B cell (primary cell): ENCODE measurements at regions not wholly inside any gene's neighbourhood (a gene's known extent, or its start where the extent isn't known, plus 50 kb on each side); places are given as distances from the start of the nearest gene placed in this dataset.

Source experiments
- ATAC-seq: fragments of 200-7000 bp; cut with Tn5 transposase; one replicate; pipeline ENCODE4 v1.10.0; 2021; ENCODE audit warnings: low read depth, mild to moderate bottlenecking, moderate number of reproducible peaks, moderate library complexity
- CTCF ChIA-PET: fragments of 350-600 bp; sonication (Branson Sonifier 250); formaldehyde crosslinking; loops from one replicate; lab custom pipeline; 2021; ENCODE audit warnings: antibody characterized with exemption, inconsistent platforms; lab: Charles Lee
- POLR2A ChIA-PET: fragments of 350-600 bp; sonication (Branson Sonifier 250); formaldehyde crosslinking; loops from one replicate; lab custom pipeline; 2021; ENCODE audit warnings: antibody characterized with exemption; lab: Charles Lee
- DNase-seq: peaks from one replicate; pipeline ENCODE4 v3.0.0; 2013
- H2AFZ ChIP-seq: 2 replicates; pipeline ENCODE4 v1.6.1; 2012; ENCODE audit warnings: mild to moderate bottlenecking, low read depth, low read length; ENCODE audit not compliant: insufficient read depth, poor library complexity, severe bottlenecking
- H3K27ac ChIP-seq, 2 donors: 1 replicate in 1 of 2; 2 replicates in 1 of 2; pipeline ENCODE4 v1.5.1; 2012 to 2013; ENCODE audit warnings: low read length in 2 of 2, mild to moderate bottlenecking in 2 of 2, moderate library complexity in 1 of 2
- H3K27me3 ChIP-seq, 4 experiments: fragments of 200-600 bp in 1 of 4; sonication (generic) in 1 of 4; replicated peaks in 1 of 4; 1 replicate in 2 of 4; 2 replicates in 2 of 4; pipeline versions ENCODE4 v1.6.1 to v1.7.0; 2013 to 2016; ENCODE audit warnings: low read length in 3 of 4, mild to moderate bottlenecking in 2 of 4, mixed read lengths in 1 of 4, moderate library complexity in 1 of 4; ENCODE audit not compliant: insufficient read depth in 4 of 4, control insufficient read depth in 3 of 4; ENCODE audit errors: control extremely low read depth in 1 of 4
- H3K36me3 ChIP-seq, 2 experiments: replicated peaks in 1 of 2; 1 replicate in 1 of 2; 2 replicates in 1 of 2; pipeline versions ENCODE4 v1.6.1 to v1.7.1; 2013; ENCODE audit warnings: low read length in 1 of 2; ENCODE audit not compliant: insufficient read depth in 2 of 2, control insufficient read depth in 1 of 2; ENCODE audit errors: control extremely low read depth in 1 of 2, extremely low read depth in 1 of 2
- H3K4me1 ChIP-seq, 2 donors: fragments of 200-600 bp in 1 of 2; sonication (generic) in 1 of 2; 1 replicate in 1 of 2; 2 replicates in 1 of 2; pipeline versions ENCODE4 v1.5.1 to v1.6.1; 2013 to 2017; ENCODE audit warnings: low read length in 2 of 2; ENCODE audit not compliant: control insufficient read depth in 2 of 2, insufficient read depth in 2 of 2
- H3K4me2 ChIP-seq: replicated peaks from 2 replicates; pipeline ENCODE3; 2012; ENCODE audit warnings: mild to moderate bottlenecking, low read depth, low read length; ENCODE audit not compliant: poor library complexity, severe bottlenecking
- H3K4me3 ChIP-seq, 5 experiments: fragments of 200-600 bp in 1 of 5; sonication (generic) in 1 of 5; 1 replicate in 3 of 5; 2 replicates in 2 of 5; pipeline versions ENCODE4 v1.5.1 to v1.7.0; 2011 to 2016; ENCODE audit warnings: low read length in 4 of 5, mild to moderate bottlenecking in 4 of 5, low read depth in 2 of 5, control low read depth in 1 of 5, moderate library complexity in 1 of 5; ENCODE audit not compliant: insufficient read depth in 1 of 5; ENCODE audit errors: control extremely low read depth in 1 of 5, extremely low read depth in 1 of 5
- H3K79me2 ChIP-seq: fragments of 200-600 bp; sonication (generic); one replicate; pipeline ENCODE4 v1.6.0; 2016; ENCODE audit warnings: low read length; ENCODE audit not compliant: control insufficient read depth, insufficient read depth
- H3K9ac ChIP-seq: fragments of 200-600 bp; sonication (generic); 2 replicates; pipeline ENCODE4 v1.6.1; 2017; ENCODE audit warnings: mild to moderate bottlenecking, low read length, moderate library complexity
- H3K9me3 ChIP-seq, 3 donors: one replicate each; pipeline versions ENCODE4 v1.6.1 to v1.7.1; 2013; ENCODE audit warnings: low read length in 2 of 3; ENCODE audit not compliant: control insufficient read depth in 2 of 3, insufficient read depth in 1 of 3; ENCODE audit errors: control extremely low read depth in 1 of 3
- H4K20me1 ChIP-seq: 2 replicates; pipeline ENCODE4 v1.6.0; 2012; ENCODE audit warnings: mild to moderate bottlenecking, low read length; ENCODE audit not compliant: insufficient read depth, control insufficient read depth, poor library complexity, severe bottlenecking
- H3K27ac Mint-ChIP-seq: one replicate; pipeline ENCODE4 v1.8.0; 2021; ENCODE audit warnings: mixed read lengths
- H3K27me3 Mint-ChIP-seq: one replicate; pipeline ENCODE4 v1.8.0; 2021; ENCODE audit warnings: mixed read lengths
- H3K4me1 Mint-ChIP-seq: one replicate; pipeline ENCODE4 v1.8.0; 2021; ENCODE audit warnings: mixed read lengths
- H3K4me3 Mint-ChIP-seq: one replicate; pipeline ENCODE4 v1.8.0; 2021; ENCODE audit warnings: mixed read lengths
- H3K9me3 Mint-ChIP-seq: one replicate; pipeline ENCODE4 v1.8.0; 2022; ENCODE audit warnings: mixed read lengths; ENCODE audit not compliant: insufficient read depth
- EZH2 ChIP-seq: IDR thresholded peaks from 2 replicates; pipeline ENCODE4 v1.6.1; 2012; ENCODE audit warnings: borderline replicate concordance, low read depth, mild to moderate bottlenecking, moderate library complexity, low read length; ENCODE audit not compliant: insufficient read depth, poor library complexity, severe bottlenecking
- WGBS: methylation state at CpG from one replicate; pipeline ENCODE4 v1.1.5; 2013; ENCODE audit warnings: missing lambda C conversion rate; ENCODE audit not compliant: insufficient coverage; 5-methylcytosine and 5-hydroxymethylcytosine counted together
- intact Hi-C: fragments of 100-400 bp; cut with micrococcal nuclease; formaldehyde crosslinking; loops from one replicate; pipeline ENCODE4 v1.10.0; 2022
- TF ChIP-seq, protein P1 (sequence below): fragments of 200-600 bp; IDR thresholded peaks from one replicate; pipeline ENCODE4 v1.8.0; 2022; ENCODE audit warnings: antibody characterized with exemption, mild to moderate bottlenecking

DNA sequence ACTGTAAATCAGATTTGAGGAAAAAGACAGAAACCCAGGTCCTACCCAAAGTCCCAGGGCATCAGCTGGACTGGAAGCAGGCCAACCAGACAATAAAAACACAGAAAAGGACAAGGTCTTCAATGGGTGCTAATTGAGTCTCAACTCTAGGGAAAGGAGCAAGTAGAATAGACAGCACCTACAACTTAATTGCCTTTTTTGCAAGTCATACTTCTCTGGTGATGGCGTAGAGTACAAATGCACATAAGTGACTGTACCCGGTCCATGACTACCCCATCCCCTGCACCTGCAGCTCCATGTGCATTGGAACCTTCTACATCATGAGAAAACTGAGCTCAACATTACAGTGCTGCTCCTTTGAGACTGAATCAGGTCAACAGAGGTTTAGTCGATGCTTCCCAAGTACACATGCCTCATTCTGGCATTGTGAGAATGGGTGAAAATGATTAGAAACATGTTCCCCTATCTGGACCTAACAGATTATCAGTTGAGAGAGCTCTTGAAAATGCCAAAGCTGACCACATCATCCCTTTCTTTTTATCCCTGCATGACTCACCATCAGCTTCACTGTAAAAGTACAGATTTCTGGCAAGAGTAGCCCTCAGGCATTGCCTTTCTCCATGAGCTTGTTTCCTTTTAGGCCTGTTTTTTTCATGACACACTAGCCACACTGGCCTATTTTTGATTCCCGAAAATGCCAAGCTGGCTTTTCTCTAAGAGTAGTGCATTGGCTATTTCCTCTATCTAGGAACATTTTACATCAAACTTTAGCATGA lies 298.3 kb downstream of the HS3ST1 start:
- TF ChIP-seq EZH2 = no peak
- TF ChIP-seq, protein P1, sequence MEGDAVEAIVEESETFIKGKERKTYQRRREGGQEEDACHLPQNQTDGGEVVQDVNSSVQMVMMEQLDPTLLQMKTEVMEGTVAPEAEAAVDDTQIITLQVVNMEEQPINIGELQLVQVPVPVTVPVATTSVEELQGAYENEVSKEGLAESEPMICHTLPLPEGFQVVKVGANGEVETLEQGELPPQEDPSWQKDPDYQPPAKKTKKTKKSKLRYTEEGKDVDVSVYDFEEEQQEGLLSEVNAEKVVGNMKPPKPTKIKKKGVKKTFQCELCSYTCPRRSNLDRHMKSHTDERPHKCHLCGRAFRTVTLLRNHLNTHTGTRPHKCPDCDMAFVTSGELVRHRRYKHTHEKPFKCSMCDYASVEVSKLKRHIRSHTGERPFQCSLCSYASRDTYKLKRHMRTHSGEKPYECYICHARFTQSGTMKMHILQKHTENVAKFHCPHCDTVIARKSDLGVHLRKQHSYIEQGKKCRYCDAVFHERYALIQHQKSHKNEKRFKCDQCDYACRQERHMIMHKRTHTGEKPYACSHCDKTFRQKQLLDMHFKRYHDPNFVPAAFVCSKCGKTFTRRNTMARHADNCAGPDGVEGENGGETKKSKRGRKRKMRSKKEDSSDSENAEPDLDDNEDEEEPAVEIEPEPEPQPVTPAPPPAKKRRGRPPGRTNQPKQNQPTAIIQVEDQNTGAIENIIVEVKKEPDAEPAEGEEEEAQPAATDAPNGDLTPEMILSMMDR = no peak
- intact Hi-C loops = no loop called here

DNA sequence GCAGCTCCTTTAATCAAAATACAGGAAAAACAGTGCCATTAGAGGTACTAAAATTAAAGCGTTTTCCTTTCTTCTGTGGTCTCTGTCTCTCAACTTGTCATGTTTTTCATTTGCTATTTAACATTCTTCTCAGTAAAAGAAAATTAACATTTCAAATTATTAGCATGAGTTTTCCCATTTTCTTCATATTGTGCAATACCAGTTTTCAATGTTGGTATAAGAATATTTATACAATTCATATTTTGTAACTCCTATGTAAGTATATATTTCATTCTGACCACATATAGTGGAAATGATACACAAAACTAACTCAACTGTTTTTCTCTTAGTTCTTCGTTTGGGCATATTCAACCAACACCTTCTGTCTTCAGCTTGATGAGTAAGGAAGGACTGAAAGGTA lies 308.3 kb downstream of the HS3ST1 start:
- peaks cover 0 to 1% of the 10 kb centered on the region in 2 experiments for H3K36me3 ChIP-seq
- Mint-ChIP-seq H3K27ac (no peak overlapping the region), H3K4me3 (no peak overlapping the region), H3K27me3 (peaks cover 3% of the 10 kb centered on the region), H3K9me3 (peaks cover 3% of the 10 kb centered on the region), H3K4me1 (peaks cover 28% of the 10 kb centered on the region)
- no peaks in the 10 kb centered on the region for H4K20me1 ChIP-seq
- peaks cover 14 to 15% of the 10 kb centered on the region in 2 donors for H3K4me1 ChIP-seq
- no peak overlapping the region for H3K4me2 ChIP-seq
- CTCF ChIA-PET = no interaction called here
- ATAC-seq (no peak), DNase-seq (no peak)
- no CpG with 5 or more reads among the region's 2 CpGs for WGBS
- no peaks in the 10 kb centered on the region for H3K27me3 ChIP-seq
- no peaks in the 10 kb centered on the region for H3K79me2 ChIP-seq
- H3K4me3 ChIP-seq = no peak overlapping the region
- no peak overlapping the region for H2AFZ ChIP-seq
- TF ChIP-seq, protein P1 = no peak
- TF ChIP-seq EZH2 = no peak
- H3K9me3 ChIP-seq = peaks cover 0 to 2% (median 0%) of the 10 kb centered on the region in 3 donors
- no peak overlapping the region for H3K27ac ChIP-seq
- no peak overlapping the region for H3K9ac ChIP-seq
- intact Hi-C loops = no loop called here
- POLR2A ChIA-PET = no interaction called here

More for the DNA sequence above, 298.3 kb downstream of the HS3ST1 start:
- Histone ChIP-seq H3K4me1 (peaks cover 18 to 24% of the 10 kb centered on the region in 2 donors), H3K9me3 (peaks cover 0 to 3% (median 0%) of the 10 kb centered on the region in 3 donors), H3K9ac (no peak overlapping the region), H3K79me2 (no peaks in the 10 kb centered on the region), H2AFZ (no peak overlapping the region), H3K4me3 (no peak overlapping the region), H3K27me3 (no peaks in the 10 kb centered on the region), H3K36me3 (no peaks in the 10 kb centered on the region), H3K4me2 (no peak overlapping the region), H3K27ac (no peak overlapping the region), H4K20me1 (no peaks in the 10 kb centered on the region)
- H3K4me1 Mint-ChIP-seq = peaks cover 35% of the 10 kb centered on the region
- no peak for ATAC-seq
- ChIA-PET CTCF (interaction anchor here (0.6 kb wide), 1 partner anchor 9 kb away, joined by 3 read pairs; no protein-coding TSS in a partner anchor), POLR2A (no interaction called here)
- no peak overlapping the region for H3K27ac Mint-ChIP-seq
- no peaks in the 10 kb centered on the region for H3K27me3 Mint-ChIP-seq
- no peak overlapping the region for H3K4me3 Mint-ChIP-seq
- peaks cover 3% of the 10 kb centered on the region for H3K9me3 Mint-ChIP-seq
- no peak for DNase-seq
- 100% methylated on average over 1 of the region's 4 CpGs for WGBS
